NCI-H2196 treated with DMSO at 0.1 percent for 48 hours (cell line): ENCODE measurements at regions not wholly inside any gene's neighbourhood (a gene's known extent, or its start where the extent isn't known, plus 50 kb on each side); places are given as distances from the start of the nearest gene placed in this dataset.

ENCODE experiments used
- DNase-seq: peaks from one replicate; lab custom pipeline; 2025; ENCODE audit not compliant: unreplicated experiment; lab: John Stamatoyannopoulos, UW

DNA sequence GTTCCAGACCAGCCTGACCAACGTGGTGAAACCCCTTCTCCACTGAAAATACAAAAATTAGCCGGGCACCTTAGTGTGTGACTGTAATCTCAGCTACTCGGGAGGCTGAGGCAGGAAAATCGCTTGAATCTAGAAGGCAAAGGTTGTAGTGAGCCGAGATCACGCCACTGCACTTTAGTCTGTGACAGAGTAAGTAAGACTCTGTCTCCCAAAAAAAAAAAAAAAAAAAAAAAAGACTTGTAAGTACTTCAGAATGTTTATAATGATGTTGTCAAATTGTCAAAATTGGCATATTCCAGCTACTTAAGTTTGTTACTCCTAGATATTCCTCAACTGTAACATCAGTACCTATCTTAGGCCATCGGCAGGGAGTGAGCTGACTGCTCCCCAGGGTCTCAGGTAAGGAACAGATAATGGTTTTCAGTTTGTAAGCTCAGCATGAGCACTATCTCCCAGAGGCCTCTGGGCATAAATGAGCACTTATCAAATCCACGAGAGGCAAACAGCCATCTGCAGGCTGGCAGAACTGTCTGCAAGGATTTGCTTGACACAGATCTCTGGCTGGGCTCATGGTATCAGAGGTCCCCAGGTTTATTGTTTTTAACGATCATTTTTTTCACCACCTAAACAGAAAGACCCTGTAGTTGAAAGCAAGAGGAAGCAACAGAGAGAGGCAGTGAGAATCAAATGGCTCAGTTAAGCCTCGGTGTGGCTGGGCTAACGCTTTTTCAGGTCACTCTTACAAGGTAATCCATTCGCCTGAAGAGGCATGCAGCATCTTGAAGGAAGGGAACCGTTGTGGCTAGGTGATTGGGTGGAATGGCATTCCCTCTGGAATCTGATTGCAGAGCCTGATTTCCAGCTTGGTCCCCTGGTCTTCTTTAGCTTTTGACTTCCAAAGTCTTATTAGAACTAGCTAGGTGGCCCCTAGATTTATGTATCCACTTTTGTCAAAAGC, 115.9 kb downstream of the LY86 start:
- no peak for DNase-seq

DNA sequence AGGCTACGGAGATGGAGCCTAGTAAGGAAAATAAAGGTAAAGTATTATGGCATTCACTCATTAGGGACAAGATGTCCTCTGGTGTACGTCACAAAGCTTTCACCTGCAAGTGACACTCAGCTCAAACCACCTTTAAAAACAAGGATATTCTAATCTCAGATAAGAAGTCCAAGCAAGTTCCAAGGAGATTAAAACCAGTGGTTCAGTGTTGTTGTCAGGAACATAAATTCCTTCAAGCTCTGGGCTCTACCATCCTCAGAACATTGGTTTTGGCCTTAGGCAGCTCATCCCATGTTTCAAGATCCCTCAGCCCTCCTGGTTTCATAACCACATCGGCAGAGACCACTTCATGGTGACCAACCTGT, 116.5 kb downstream of the LY86 start:
- no peak for DNase-seq

DNA sequence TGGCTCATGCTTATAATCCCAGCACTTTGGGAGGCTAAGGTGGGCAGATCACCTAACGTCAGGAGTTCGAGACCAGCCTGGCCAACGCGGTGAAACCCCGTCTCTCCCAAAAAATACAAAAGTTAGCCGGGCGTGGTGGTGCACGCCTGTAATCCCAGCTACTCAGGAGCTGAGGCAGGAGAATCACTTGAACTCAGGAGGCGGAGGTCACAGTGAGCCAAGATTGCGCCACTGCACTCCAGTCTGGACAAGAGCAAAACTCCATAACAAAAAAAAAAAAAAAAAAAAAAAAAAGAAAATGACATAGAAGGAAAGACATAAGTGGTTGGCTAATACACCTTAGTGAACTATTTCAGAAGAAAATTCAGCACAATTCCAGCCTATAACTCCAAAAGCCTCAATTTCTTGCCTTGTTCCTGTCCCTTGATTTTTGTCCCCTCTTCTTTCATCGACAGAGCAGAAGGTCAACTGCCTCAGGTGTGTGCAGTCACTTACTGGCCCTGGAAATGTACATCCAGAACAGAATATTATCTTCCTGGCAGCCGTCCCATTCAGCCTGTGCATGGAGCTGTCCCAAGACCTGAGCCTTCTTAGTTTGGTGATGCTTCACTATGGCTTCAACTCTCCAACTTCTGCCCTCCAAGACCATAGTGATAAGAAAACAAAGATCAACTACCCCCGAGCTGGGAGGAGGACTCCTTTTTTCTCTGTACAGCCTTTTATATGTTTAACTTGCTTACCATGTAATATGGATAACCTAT, 117.6 kb downstream of the LY86 start:
- DNase-seq = no peak

DNA sequence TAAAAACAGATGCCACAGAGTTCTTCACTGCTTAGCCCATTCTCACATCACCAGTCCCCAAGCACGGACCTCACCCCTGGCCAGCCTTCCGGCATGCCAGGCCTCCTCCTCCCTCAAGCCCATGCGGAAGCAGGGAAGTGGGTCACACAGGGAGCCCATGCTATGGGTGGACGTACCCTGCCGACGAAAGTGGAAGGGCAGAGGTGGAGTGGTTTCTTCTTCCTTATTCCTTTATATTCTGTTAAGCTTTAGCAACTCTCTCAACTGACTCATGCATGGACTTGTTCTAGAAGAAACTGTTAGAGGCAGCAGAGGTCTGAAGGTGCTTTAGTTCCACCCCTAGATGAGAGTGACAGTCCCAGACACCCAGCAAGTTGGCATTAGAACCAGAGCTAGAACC, 118.6 kb downstream of the LY86 start:
- no peak for DNase-seq

DNA sequence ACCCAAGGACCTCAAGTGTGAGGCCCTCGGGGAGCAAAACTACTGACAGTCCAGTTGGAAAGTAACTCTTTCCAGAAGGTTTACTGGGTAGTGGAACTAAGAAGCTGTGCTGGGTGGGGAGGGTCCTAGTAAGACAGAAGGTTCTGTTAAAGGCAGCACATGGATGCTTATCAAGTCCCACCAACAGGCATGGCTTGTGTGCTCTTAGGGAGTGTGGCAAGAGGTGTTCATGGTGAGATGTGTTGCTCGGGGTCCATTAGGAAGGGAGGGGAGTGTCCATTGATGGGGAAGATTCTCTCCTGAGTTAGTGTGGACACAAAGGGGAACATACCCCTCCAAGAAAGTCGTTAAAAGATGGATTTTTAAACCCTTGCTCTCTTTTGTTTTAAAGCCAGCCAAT, 120.6 kb downstream of the LY86 start:
- DNase-seq = no peak

DNA sequence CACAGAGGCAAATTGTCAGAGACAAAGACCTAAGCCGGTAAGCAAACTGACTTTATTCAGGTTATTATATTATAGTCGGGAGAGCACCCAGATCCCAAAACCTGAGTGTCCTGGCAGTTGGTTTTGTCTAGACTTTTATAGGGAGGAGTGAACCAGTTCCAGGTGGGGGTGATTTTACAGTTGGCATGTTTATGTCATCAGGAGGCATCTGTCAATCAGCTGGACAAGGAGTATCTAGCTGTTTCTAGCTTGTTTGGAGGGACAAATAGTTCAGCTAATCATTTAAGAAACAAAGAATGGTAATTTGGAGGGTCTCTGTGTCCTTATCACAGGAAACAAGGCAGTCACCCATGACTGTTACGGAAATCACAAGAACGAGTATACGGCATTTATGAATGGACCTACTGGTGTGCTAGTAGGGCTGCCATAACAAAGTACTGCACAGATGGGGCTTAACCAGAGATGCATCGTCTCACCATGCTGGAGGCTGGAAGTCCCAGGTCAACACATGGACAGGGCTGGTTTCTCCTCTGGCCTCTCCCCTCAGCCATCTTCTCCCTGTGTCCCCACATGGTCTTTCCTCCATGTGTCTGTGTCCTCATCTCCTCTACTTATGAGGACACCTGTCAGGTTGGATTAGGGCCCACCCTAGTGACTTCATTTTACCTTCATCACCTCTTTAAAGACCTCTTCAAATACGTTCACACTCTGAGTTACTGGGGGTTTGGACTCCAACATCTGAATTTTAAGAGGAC, 122.7 kb downstream of the LY86 start:
- no peak for DNase-seq

DNA sequence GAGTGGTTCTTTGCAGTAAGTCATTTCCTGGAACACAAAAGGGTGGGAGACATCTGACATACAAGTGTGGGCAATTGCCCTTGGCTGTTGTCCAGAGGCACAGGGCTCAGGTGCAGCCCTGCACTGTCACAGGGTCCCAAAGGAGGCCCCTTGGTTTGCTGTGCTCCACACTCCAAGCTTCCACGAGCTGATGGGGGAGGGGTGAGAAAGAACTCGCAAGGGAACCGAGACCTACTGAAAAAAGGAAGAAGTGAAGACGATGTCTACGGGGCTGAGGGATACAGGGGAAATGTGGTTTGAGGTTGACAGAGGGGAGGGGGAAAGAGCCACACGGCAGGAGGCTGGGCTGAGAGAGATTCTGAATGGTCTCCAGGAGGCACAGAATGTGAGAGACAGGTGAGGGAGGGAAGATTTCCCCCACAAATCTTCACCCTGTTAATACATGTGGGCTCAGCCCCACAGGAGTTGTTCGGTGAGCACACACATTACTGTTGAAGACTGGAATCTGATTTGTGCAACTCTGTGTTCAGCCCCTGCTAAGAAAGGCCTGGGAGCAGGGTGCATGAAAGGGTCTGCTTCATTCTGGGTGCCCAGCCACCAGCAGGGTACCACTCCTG, 123.4 kb downstream of the LY86 start:
- DNase-seq = no peak

DNA sequence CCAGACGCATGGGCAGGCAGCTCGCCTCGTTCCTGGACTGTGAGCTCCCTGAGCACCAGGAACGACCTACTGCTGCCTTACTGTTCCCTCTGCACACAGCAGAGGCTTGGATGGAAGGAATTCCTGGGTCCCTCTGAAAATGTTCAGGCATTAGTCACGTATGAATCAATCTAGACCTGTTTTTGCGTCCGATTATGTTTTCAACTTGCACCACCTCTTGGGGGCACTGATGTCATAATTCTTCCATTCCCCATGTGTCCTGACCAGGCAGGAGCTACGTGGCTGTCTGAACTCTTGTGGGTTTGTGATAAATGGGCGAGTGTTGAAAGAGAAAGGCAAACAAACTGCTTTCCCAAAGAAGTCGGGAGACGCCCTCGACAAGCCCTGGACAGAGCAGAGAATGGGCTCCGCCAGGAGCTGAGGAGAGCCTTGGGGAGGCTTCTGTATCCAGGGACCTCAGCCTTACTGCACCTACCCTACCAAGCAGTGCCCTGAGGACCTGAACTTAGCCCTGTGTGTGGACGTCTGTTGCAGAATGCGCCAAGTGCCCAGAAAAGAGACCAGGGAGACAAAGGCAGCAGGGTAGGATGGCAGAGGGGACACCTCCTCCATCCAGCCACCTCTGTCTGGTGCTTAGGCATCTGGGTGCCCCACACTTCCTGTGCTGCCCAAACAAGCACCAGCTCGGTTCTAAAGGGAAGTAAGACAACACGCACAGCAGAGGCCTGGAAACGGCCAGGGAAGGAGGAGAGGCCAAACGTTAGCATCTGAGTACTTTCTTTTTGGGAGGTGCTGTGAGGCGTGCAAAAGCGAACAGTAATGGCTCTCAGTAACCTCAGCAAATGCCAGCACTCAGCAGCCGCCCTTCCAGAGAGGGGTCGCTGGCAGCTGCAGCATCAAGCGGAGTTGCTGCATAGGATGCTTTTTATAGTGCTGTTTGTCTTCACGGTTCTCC, 124.2 kb downstream of the LY86 start:
- DNase-seq = no peak

DNA sequence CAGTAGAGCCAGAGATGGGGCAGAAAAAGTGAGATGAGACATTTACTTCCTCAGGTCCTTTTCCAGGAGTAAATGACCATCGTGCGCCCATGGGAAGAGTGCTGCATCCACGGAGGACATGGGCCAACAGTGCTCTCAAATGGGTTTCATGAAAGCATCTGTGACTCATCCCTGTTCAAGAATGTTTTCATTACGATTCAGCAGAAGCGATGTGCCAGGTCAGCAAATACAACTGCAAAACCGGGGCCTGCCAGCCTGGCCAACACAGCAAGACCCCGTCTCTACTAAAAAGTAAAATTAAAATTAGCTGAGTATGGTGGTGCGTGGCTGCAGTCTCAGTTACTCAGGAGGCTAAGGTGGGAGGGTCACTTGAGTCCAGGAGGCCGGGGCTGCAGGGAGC, 125.1 kb downstream of the LY86 start:
- DNase-seq = no peak

DNA sequence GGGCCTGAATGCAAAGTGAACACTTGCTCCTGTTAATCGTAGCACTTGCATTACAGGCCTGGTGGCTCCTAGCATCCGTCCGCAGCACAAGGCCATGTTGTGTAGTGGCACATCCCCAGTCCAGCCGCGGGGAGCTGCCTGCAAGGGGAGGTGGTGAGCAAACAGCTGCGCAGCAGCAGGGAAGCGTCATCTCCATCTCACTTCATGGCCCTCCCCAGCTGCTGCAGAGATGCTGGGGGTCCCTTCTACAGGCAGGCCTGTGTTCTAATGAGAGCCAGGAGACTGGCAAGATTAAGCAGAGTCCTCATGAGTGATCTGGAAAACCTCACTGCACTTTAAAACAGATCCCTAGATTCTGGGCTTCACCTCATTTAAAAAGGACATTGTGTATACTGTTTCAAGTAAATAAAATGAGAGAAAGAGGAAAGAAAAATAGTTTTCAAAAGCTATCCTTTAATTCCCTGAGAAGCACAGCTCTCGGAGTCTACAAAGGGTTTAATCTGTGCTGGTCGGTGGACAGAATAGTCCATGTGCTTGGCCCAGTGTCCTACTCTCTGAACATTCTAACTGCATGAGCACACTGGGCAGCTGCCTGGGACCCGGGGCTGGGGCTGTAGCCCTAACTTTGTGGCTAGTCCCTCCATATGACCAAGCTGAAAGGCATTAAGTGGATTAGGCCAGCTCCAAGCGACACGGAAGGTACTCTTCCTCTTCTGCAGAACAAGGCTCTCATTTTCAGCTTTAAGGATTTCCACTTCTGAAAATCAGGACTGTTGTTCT, 125.8 kb downstream of the LY86 start:
- no peak for DNase-seq

DNA sequence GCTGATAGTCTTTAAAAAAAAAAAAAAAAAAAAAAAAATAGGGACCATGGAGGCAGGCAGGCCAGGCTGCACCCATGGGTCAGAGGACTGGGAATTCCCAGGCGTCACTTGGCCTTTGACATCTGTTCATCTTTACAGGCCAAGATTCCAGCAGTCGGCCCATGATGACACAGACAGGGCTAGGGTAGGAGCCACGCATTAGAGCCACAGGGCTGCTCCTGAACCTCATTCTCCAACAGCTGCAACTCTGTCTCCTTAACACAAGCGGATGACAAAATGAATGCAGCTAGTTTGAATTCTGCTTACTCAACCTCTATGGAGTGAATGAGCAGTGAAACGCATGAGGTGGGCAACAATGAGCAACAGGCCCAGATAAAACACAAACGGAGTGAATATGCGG, 126.4 kb downstream of the LY86 start:
- DNase-seq = no peak

DNA sequence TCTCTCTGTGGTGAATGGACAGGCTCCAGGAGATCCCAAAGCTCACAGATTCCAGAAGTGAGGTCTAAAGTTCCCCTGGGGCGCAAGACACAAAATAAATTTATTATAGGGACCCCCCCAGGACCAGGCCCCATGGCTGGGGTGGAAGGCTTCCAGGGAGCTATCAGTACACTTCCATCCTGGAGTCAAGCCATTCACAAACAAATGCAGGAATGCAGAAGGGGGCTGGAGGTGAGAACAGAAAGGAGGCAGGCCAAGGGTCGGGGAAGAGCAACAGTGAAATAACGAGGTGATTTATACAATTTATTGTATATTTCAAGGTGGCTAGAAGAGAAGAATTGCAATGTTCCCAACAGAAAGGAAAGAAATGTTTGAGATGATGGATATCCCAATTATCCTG, 126.9 kb downstream of the LY86 start:
- no peak for DNase-seq

DNA sequence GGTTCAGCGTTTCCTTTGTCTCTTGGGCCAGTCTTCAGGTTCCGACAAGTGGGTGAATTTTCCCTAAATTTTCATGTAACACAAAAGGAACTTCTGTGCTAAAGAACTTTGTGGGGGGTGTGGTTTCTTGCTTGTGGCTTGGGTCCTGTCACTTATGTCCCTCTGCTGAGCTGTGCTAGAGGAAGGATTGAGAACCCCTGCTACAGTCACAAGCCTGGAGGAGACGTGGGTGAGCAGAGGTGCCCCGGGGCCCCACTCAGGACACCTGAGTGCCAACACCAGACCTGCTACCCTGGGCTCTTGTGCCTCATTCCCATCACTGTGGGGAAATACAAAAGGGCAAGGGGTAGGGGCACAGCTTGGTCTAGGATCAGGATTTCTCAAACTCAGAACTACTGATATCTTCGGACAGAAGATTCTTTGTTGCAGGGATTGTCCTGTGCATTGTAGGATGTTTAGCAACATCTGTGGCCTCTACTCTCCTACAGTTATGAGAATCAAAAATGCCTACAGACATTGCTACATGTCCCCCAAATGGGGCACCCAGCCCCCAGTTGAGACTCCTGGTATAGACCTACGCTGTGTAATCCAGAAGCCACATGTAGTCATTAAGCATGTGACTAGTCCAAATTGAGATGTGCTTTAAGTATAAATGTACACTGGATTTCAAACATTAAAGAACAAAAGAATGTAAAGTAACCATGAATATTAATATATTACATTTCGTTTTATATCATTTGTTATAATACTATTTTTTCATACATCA, 128.7 kb downstream of the LY86 start:
- DNase-seq = no peak

DNA sequence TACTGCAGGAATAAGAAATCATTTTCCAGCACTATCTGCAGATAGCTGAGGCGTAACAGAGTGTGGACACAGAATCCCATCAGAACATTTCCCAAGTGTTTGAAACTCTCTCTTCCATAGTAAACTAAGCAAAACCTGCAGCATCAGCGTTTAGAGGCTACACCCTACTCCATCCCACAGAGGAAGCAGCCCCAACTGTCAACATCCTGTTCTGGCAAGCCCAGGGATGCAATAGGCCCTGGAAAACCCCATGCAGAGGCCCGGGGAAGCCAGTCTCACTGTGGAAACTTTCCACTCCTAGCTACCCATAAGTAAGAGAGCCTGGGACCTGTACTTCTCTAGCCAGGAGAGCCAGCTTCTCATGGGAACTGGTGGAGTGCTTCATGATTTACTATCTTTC, 129.4 kb downstream of the LY86 start:
- no peak for DNase-seq

DNA sequence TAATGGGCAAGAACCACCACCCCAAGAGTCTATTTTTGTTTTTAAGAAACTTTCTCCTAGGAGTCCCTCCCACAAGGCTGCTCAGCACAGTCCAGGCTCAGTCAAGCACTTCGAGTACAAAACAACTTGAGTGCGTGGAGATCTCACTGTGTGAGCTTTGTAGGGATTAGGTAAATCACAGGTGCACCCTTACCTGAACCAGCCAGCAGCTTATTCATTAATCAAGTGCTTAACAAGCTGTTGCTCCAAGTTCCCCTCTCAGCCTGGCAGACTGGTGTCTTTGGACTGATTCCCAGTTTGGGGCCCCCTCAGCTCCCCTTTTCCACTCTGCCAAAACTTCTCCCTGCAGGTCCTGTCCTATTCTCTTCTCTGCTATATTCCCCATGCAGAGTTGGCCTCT, 133.1 kb downstream of the LY86 start:
- no peak for DNase-seq

DNA sequence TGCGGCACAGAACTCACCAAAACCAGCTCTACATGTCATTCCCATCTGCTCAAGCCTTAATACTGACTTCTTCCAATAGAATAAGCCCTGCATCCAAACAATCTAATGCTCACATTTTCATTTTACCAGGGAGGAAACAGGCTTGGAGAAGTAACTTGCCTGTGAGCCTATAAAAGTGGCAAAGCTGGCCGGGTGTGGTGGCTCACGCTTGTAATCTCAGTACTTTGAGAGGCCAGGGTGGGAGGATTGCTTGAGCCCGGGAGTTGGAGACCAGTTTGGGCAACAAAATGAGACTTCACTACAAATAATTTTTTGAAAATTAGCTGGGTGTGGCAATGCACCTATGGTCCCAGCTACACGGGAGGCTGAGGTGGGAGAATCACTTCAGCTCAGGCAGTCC, 133.7 kb downstream of the LY86 start:
- no peak for DNase-seq

DNA sequence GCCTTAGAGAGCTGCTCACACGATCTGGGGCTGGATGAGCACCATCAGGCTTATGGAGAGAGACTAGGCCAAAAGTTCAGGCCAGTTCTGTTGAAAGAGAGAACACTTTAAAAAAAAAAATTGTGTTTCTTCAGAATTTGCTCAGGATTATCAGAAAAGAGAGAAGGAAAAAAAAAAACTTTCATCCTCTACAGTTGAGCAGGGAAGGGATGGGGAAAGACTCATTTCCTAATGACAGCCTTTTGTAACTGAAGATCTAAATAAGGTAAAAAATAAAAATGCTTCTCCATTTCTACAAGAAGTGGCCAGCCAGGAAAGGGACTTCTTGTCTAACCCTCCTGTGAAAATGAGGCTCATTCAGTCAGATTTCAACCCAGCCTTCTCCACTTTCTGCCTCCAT, 134.8 kb downstream of the LY86 start:
- DNase-seq = no peak

DNA sequence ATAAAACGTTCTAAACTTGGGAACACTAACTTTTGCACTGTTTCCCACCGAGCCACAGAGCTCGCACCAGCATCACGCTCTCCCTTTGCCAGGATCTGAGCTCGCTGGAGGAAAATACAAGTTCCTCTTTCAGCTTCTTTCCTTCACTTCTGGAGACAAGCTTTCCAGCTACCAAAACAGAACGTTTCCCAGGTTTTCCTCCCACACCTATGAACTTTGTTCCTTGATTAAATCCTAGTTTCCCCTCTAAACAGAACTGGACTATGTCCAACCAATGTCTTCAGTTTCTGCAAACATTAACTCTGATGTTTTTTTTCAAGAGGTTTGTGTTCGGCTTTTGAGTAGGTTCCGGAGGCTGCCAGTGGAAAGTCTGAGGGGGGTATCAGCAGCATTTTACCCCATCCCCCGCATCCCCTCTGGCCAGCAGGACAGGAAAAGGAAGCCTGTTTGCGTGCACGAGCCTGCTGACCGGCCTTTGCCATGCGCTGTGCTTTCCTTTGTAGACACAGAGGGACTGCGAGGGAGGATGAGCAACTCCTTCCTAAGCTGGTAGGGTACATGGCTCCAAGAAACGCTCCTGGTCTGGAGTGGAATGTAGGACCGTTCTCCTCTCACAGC, 135.5 kb downstream of the LY86 start:
- DNase-seq = no peak
